SH-SY5Y (cell line): ENCODE measurements at regions not wholly inside any gene's neighbourhood (a gene's known extent, or its start where the extent isn't known, plus 50 kb on each side); places are given as distances from the start of the nearest gene placed in this dataset.

Source experiments
- GATA2 ChIP-seq: IDR thresholded peaks from 2 replicates; pipeline ENCODE4 v1.6.1; 2011; ENCODE audit warnings: mild to moderate bottlenecking, low read depth, low read length
- GATA3 ChIP-seq: IDR thresholded peaks from 2 replicates; pipeline ENCODE4 v1.6.1; 2011; ENCODE audit warnings: low read depth, mild to moderate bottlenecking, low read length, moderate library complexity

- no peak for TF ChIP-seq GATA2
- no peak for TF ChIP-seq GATA3
Observed at GRCh38 chr15:95138604-95139270, 907.4 kb downstream of the MCTP2 start.
